SK-N-SH (cell line): ENCODE measurements at regions not wholly inside any gene's neighbourhood (a gene's known extent, or its start where the extent isn't known, plus 50 kb on each side); places are given as distances from the start of the nearest gene placed in this dataset.

ENCODE experiments used
- CTCF ChIA-PET: fragments of 300-600, 350-600 bp; formaldehyde crosslinking; extraction: SDS; loops from one replicate; lab custom pipeline; 2021; lab: Yijun Ruan, JAX
- POLR2A ChIA-PET: fragments of 350-600 bp; sonication (Branson Sonifier 250); formaldehyde crosslinking; extraction: SDS; loops from one replicate; lab custom pipeline; 2020; ENCODE audit warnings: antibody characterized with exemption, inconsistent platforms; lab: Yijun Ruan, JAX
- DNase-seq: peaks from one replicate; pipeline ENCODE4 v3.0.0; 2012
- H2AFZ ChIP-seq: fragments of 200-600 bp; sonication (generic); 2 replicates; pipeline ENCODE4 v1.8.1; 2016; ENCODE audit warnings: antibody characterized with exemption, mild to moderate bottlenecking, low read depth
- H3F3A ChIP-seq: fragments of 200-600 bp; sonication (generic); replicated peaks from 2 replicates; pipeline ENCODE3; 2016; ENCODE audit warnings: antibody characterized with exemption, mild to moderate bottlenecking; ENCODE audit not compliant: insufficient read depth
- H3K27ac ChIP-seq, 2 experiments: fragments of 200-500 bp in 1 of 2; fragments of 200-600 bp in 1 of 2; sonication (Bioruptor generic) in 1 of 2; sonication (generic), shearing (Covaris generic) in 1 of 2; 2 replicates each; pipeline versions ENCODE4 v1.5.1 to v1.6.1; 2014 to 2016; ENCODE audit warnings: low read depth in 2 of 2, inconsistent platforms in 1 of 2, low read length in 1 of 2, mild to moderate bottlenecking in 1 of 2, mixed read lengths in 1 of 2
- H3K27me3 ChIP-seq: fragments of 200-600 bp; sonication (generic), shearing (Covaris generic); 2 replicates; pipeline ENCODE4 v1.6.1; 2016; ENCODE audit warnings: mixed run types; ENCODE audit not compliant: insufficient read depth
- H3K36me3 ChIP-seq, 2 experiments: fragments of 200-500 bp in 1 of 2; fragments of 200-600 bp in 1 of 2; sonication (Bioruptor generic) in 1 of 2; sonication (generic) in 1 of 2; replicated peaks in 1 of 2; 2 replicates each; pipeline versions ENCODE3 to v1.5.1; 2014 to 2016; ENCODE audit warnings: low read length in 1 of 2, mild to moderate bottlenecking in 1 of 2; ENCODE audit not compliant: insufficient read depth in 2 of 2, control insufficient read depth in 1 of 2
- H3K4me1 ChIP-seq, 2 experiments: fragments of 200-500 bp in 1 of 2; fragments of 200-600 bp in 1 of 2; sonication (Bioruptor generic) in 1 of 2; sonication (generic), shearing (Covaris generic) in 1 of 2; 2 replicates each; pipeline versions ENCODE4 v1.5.1 to v1.6.1; 2014 to 2016; ENCODE audit warnings: low read depth in 1 of 2, low read length in 1 of 2, mixed run types in 1 of 2; ENCODE audit not compliant: insufficient read depth in 2 of 2, control insufficient read depth in 1 of 2
- H3K4me2 ChIP-seq: fragments of 200-600 bp; sonication (generic), shearing (Covaris generic); 2 replicates; pipeline ENCODE4 v1.6.1; 2017; ENCODE audit warnings: mixed run types
- H3K4me3 ChIP-seq, 2 experiments: fragments of 200-500 bp in 1 of 2; fragments of 200-600 bp in 1 of 2; sonication (Bioruptor generic) in 1 of 2; sonication (generic), shearing (Covaris generic) in 1 of 2; 2 replicates each; pipeline versions ENCODE4 v1.5.1 to v1.8.1; 2014 to 2016; ENCODE audit warnings: low read depth in 2 of 2, inconsistent platforms in 1 of 2, low read length in 1 of 2, mild to moderate bottlenecking in 1 of 2, mixed read lengths in 1 of 2, moderate library complexity in 1 of 2
- H3K79me2 ChIP-seq: fragments of 200-600 bp; sonication (generic); 2 replicates; pipeline ENCODE4 v1.8.1; 2017; ENCODE audit warnings: mild to moderate bottlenecking; ENCODE audit not compliant: insufficient read depth
- H3K9ac ChIP-seq: fragments of 200-600 bp; sonication (generic); 2 replicates; pipeline ENCODE4 v1.6.1; 2017; ENCODE audit warnings: mixed run types
- H3K9me2 ChIP-seq: fragments of 200-600 bp; sonication (generic); 2 replicates; pipeline ENCODE4 v1.6.1; 2017; ENCODE audit warnings: mixed run types
- H3K9me3 ChIP-seq: fragments of 200-600 bp; sonication (generic); 2 replicates; pipeline ENCODE4 v1.6.1; 2017; ENCODE audit warnings: mixed run types, mild to moderate bottlenecking, moderate library complexity
- H4K20me1 ChIP-seq: fragments of 200-600 bp; sonication (generic); 2 replicates; pipeline ENCODE4 v1.6.1; 2017; ENCODE audit warnings: mild to moderate bottlenecking, mixed run types; ENCODE audit not compliant: insufficient read depth
- FOXJ3 ChIP-seq: sonication (generic); formaldehyde crosslinking; IDR thresholded peaks from 2 replicates; pipeline ENCODE4 v1.5.1; 2020; ENCODE audit warnings: mild to moderate bottlenecking, missing genetic modification reagents
- FOXM1 ChIP-seq: IDR thresholded peaks from 2 replicates; pipeline ENCODE4 v1.4.0; 2012; ENCODE audit warnings: low read depth, mild to moderate bottlenecking
- MXI1 ChIP-seq: IDR thresholded peaks from 2 replicates; pipeline ENCODE4 v1.6.1; 2012; ENCODE audit warnings: mild to moderate bottlenecking, low read depth, low read length, improper control_type of control experiment
- POLR2AphosphoS5 ChIP-seq: IDR thresholded peaks from 2 replicates; pipeline ENCODE4 v1.6.1; 2012; ENCODE audit warnings: low read depth, low read length
- RXRA ChIP-seq: IDR thresholded peaks from 2 replicates; pipeline ENCODE4 v1.4.0; 2012; ENCODE audit warnings: low read depth, mild to moderate bottlenecking, borderline replicate concordance
- SIN3A ChIP-seq: IDR thresholded peaks from 2 replicates; pipeline ENCODE4 v1.6.1; 2012; ENCODE audit warnings: low read depth, mild to moderate bottlenecking, low read length, moderate library complexity, borderline replicate concordance
- TEAD4 ChIP-seq: IDR thresholded peaks from 2 replicates; pipeline ENCODE4 v1.4.0; 2012; ENCODE audit warnings: mild to moderate bottlenecking, borderline replicate concordance; ENCODE audit not compliant: insufficient read depth
- WGBS: methylation state at CpG from one replicate; pipeline ENCODE4 v1.1.6; 2017; ENCODE audit warnings: low lambda C conversion rate; 5-methylcytosine and 5-hydroxymethylcytosine counted together
- TF ChIP-seq, protein P1 (sequence below): IDR thresholded peaks from 2 replicates; pipeline ENCODE4 v1.6.1; 2012; ENCODE audit warnings: mild to moderate bottlenecking, low read depth, low read length, moderate library complexity
- TF ChIP-seq, protein P2 (sequence below): fragments of 150-350 bp; IDR thresholded peaks from 2 replicates; pipeline ENCODE4 v1.6.1; 2017; ENCODE audit warnings: antibody characterized with exemption, low read length, low read depth, borderline replicate concordance
- TF ChIP-seq, protein P3 (sequence below): IDR thresholded peaks from 2 replicates; pipeline ENCODE4 v1.4.0; 2012; ENCODE audit warnings: low read depth, borderline replicate concordance
- TF ChIP-seq, protein P4 (sequence below): IDR thresholded peaks from 2 replicates; pipeline ENCODE4 v1.4.0; 2012; ENCODE audit warnings: low read depth, borderline replicate concordance
- TF ChIP-seq, protein P5 (sequence below): IDR thresholded peaks from 2 replicates; pipeline ENCODE4; 2012

DNA sequence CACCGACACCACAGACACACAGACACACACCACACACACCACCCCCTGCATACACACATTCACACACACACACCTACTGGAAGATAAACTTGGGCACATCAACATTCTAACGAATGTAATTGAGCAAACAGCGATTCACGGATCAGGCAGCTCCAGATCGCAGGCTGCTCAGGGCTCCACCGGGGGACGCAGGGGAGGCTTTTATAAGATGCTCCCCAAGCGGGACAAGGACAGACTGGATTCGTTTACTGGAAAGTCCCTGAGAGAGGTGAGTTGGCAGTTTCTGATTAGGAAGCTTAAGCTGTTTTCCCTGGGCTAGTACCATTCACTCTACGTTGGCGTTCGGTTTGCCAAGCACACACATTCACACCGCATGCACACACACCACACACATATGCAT, 281.3 kb downstream of the IRF8 start (continued):
- TF ChIP-seq, protein P1, sequence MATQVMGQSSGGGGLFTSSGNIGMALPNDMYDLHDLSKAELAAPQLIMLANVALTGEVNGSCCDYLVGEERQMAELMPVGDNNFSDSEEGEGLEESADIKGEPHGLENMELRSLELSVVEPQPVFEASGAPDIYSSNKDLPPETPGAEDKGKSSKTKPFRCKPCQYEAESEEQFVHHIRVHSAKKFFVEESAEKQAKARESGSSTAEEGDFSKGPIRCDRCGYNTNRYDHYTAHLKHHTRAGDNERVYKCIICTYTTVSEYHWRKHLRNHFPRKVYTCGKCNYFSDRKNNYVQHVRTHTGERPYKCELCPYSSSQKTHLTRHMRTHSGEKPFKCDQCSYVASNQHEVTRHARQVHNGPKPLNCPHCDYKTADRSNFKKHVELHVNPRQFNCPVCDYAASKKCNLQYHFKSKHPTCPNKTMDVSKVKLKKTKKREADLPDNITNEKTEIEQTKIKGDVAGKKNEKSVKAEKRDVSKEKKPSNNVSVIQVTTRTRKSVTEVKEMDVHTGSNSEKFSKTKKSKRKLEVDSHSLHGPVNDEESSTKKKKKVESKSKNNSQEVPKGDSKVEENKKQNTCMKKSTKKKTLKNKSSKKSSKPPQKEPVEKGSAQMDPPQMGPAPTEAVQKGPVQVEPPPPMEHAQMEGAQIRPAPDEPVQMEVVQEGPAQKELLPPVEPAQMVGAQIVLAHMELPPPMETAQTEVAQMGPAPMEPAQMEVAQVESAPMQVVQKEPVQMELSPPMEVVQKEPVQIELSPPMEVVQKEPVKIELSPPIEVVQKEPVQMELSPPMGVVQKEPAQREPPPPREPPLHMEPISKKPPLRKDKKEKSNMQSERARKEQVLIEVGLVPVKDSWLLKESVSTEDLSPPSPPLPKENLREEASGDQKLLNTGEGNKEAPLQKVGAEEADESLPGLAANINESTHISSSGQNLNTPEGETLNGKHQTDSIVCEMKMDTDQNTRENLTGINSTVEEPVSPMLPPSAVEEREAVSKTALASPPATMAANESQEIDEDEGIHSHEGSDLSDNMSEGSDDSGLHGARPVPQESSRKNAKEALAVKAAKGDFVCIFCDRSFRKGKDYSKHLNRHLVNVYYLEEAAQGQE = no peak

DNA sequence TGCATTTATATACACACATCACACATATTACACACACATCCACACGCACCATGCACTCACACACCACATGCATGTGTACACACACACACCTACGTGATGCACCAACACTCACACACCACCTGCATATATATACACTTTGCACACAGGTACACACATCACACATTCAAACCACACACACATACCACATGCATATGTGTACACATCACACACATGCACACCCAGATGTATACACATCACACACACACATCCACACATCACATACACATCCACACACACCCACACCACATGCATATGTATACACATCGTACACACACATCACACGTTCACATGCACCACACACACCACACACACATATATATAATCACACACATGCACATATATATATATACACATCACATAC, 281.8 kb downstream of the IRF8 start:
- Histone ChIP-seq H3K4me3 (no peak overlapping the region), H3K79me2 (no peaks in the 10 kb centered on the region), H3K27me3 (peaks cover 16% of the 10 kb centered on the region), H3K4me1 (no peaks in the 10 kb centered on the region), H3K4me2 (no peak overlapping the region), H3K27ac (no peak overlapping the region), H3K9ac (no peak overlapping the region), H4K20me1 (no peaks in the 10 kb centered on the region), H3F3A (no peaks in the 10 kb centered on the region), H3K9me3 (no peaks in the 10 kb centered on the region), H3K9me2 (no peaks in the 10 kb centered on the region), H3K36me3 (no peaks in the 10 kb centered on the region), H2AFZ (no peak overlapping the region)
- DNase-seq = no peak
- POLR2A ChIA-PET = no interaction called here
- TF ChIP-seq MXI1 (no peak), POLR2AphosphoS5 (no peak), TEAD4 (no peak), FOXM1 (no peak), RXRA (no peak)
- TF ChIP-seq, protein P1 = no peak
- WGBS = 43% methylated on average over 4 of the region's 4 CpGs
- CTCF ChIA-PET = no interaction called here

DNA sequence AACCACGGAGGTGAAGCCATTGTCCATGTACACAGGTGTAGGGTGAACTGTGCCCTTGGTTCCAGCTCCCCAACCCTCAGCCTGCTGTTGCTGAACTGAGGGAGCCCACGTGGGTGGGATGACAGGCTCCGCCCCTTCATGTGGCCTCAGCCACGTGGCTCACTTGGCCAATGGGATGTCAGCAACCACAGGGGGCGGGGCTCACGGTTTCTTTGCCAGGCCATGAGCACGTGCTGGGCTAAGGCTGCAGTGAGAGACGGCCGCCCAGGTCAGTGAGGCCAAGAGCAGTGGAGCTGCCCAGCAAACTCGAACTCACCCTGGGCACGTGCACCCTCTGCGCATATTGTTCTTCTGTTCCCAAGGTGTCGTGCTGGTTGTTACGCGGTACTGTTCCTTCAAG, 282.6 kb downstream of the IRF8 start:
- Histone ChIP-seq H3K27ac (no peak overlapping the region), H2AFZ (no peak overlapping the region), H4K20me1 (no peaks in the 10 kb centered on the region), H3K4me2 (no peak overlapping the region), H3K9me3 (no peaks in the 10 kb centered on the region), H3K79me2 (no peaks in the 10 kb centered on the region), H3K9ac (no peak overlapping the region), H3K4me1 (no peaks in the 10 kb centered on the region), H3F3A (no peaks in the 10 kb centered on the region), H3K27me3 (peaks cover 24% of the 10 kb centered on the region), H3K36me3 (no peaks in the 10 kb centered on the region), H3K4me3 (no peak overlapping the region), H3K9me2 (no peaks in the 10 kb centered on the region)
- POLR2A ChIA-PET = no interaction called here
- DNase-seq = no peak
- CTCF ChIA-PET = no interaction called here
- WGBS = 50% methylated on average over 8 of the region's 15 CpGs
- TF ChIP-seq FOXJ3 (CRISPR knock-in tag) (no peak), SIN3A (no peak), FOXM1 (no peak)
- TF ChIP-seq, protein P2, sequence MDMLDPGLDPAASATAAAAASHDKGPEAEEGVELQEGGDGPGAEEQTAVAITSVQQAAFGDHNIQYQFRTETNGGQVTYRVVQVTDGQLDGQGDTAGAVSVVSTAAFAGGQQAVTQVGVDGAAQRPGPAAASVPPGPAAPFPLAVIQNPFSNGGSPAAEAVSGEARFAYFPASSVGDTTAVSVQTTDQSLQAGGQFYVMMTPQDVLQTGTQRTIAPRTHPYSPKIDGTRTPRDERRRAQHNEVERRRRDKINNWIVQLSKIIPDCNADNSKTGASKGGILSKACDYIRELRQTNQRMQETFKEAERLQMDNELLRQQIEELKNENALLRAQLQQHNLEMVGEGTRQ = no peak
- TF ChIP-seq, protein P3, sequence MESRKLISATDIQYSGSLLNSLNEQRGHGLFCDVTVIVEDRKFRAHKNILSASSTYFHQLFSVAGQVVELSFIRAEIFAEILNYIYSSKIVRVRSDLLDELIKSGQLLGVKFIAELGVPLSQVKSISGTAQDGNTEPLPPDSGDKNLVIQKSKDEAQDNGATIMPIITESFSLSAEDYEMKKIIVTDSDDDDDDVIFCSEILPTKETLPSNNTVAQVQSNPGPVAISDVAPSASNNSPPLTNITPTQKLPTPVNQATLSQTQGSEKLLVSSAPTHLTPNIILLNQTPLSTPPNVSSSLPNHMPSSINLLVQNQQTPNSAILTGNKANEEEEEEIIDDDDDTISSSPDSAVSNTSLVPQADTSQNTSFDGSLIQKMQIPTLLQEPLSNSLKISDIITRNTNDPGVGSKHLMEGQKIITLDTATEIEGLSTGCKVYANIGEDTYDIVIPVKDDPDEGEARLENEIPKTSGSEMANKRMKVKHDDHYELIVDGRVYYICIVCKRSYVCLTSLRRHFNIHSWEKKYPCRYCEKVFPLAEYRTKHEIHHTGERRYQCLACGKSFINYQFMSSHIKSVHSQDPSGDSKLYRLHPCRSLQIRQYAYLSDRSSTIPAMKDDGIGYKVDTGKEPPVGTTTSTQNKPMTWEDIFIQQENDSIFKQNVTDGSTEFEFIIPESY = no peak
- TF ChIP-seq, protein P4, sequence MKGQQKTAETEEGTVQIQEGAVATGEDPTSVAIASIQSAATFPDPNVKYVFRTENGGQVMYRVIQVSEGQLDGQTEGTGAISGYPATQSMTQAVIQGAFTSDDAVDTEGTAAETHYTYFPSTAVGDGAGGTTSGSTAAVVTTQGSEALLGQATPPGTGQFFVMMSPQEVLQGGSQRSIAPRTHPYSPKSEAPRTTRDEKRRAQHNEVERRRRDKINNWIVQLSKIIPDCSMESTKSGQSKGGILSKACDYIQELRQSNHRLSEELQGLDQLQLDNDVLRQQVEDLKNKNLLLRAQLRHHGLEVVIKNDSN = no peak
- TF ChIP-seq, protein P5, sequence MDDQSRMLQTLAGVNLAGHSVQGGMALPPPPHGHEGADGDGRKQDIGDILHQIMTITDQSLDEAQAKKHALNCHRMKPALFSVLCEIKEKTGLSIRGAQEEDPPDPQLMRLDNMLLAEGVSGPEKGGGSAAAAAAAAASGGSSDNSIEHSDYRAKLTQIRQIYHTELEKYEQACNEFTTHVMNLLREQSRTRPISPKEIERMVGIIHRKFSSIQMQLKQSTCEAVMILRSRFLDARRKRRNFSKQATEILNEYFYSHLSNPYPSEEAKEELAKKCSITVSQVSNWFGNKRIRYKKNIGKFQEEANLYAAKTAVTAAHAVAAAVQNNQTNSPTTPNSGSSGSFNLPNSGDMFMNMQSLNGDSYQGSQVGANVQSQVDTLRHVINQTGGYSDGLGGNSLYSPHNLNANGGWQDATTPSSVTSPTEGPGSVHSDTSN = no peak
